ENCODE measurements at regions not wholly inside any gene's neighbourhood (a gene's known extent, or its start where the extent isn't known, plus 50 kb on each side); places are given as distances from the start of the nearest gene placed in this dataset.

DNA sequence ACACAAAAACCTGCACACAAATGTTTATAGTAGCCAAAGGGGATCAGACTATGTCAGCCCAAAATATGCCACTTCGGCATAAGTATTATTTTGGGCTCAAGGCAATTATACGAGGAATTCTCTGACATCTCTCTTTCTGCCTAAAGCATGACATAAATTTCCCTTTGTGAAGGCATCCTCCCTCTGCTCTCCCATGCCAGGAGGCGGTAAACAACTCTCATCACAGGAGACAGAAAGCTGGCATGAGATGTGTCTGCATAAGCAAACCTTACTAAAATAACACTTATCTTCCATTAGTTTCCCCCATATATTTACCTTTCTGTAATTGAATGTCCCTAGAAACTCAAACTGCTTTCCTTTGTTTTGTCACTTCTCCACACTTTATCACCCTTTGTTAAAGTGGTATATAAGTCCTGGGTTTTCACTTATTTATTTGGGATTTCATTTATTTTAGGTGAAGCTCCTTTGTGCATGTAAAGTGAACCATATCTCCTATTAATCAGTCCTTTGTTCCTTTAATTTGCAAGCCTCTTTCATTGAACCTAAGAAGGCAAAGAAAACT lies 68.3 kb downstream of the LACC1 start:
- no peak for TF ChIP-seq POLR2A (IDR thresholded peaks at IDR 0.05)
- TF ChIP-seq, protein P1, sequence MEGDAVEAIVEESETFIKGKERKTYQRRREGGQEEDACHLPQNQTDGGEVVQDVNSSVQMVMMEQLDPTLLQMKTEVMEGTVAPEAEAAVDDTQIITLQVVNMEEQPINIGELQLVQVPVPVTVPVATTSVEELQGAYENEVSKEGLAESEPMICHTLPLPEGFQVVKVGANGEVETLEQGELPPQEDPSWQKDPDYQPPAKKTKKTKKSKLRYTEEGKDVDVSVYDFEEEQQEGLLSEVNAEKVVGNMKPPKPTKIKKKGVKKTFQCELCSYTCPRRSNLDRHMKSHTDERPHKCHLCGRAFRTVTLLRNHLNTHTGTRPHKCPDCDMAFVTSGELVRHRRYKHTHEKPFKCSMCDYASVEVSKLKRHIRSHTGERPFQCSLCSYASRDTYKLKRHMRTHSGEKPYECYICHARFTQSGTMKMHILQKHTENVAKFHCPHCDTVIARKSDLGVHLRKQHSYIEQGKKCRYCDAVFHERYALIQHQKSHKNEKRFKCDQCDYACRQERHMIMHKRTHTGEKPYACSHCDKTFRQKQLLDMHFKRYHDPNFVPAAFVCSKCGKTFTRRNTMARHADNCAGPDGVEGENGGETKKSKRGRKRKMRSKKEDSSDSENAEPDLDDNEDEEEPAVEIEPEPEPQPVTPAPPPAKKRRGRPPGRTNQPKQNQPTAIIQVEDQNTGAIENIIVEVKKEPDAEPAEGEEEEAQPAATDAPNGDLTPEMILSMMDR (IDR thresholded peaks at IDR 0.05) = no peak
- no peak for TF ChIP-seq POLR2AphosphoS5 (IDR thresholded peaks at IDR 0.05)
- no peak for TF ChIP-seq EP300 (IDR thresholded peaks at IDR 0.05)

Measured in sigmoid colon (tissue), 4 donors.